ENCODE measurements at regions not wholly inside any gene's neighbourhood (a gene's known extent, or its start where the extent isn't known, plus 50 kb on each side); places are given as distances from the start of the nearest gene placed in this dataset.

DNA sequence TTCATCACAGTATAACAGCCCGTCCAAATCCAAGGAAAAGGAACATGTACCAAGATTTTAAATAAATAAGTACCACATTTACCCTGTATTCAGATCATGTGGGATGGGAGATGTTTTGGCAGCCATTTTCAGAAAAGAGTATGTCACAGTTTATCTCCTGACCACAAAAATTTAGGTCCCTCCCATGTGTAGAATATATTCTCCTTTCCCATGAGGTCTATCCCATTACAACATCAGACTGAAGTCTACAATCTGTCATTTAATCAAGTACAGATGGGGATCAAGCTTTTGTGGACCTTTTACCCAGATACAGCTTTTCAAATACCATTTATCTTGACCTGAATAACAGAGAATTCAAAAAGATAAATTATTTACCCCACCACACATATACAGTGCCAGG lies 444.5 kb downstream of the PLOD2 start:
- TF ChIP-seq, protein P1, sequence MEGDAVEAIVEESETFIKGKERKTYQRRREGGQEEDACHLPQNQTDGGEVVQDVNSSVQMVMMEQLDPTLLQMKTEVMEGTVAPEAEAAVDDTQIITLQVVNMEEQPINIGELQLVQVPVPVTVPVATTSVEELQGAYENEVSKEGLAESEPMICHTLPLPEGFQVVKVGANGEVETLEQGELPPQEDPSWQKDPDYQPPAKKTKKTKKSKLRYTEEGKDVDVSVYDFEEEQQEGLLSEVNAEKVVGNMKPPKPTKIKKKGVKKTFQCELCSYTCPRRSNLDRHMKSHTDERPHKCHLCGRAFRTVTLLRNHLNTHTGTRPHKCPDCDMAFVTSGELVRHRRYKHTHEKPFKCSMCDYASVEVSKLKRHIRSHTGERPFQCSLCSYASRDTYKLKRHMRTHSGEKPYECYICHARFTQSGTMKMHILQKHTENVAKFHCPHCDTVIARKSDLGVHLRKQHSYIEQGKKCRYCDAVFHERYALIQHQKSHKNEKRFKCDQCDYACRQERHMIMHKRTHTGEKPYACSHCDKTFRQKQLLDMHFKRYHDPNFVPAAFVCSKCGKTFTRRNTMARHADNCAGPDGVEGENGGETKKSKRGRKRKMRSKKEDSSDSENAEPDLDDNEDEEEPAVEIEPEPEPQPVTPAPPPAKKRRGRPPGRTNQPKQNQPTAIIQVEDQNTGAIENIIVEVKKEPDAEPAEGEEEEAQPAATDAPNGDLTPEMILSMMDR (IDR thresholded peaks at IDR 0.05) = no peak
- no peak for TF ChIP-seq POLR2A (IDR thresholded peaks at IDR 0.05)
